HEK293T (cell line): ENCODE measurements at regions not wholly inside any gene's neighbourhood (a gene's known extent, or its start where the extent isn't known, plus 50 kb on each side); places are given as distances from the start of the nearest gene placed in this dataset.

Source experiments
- ARNT ChIP-seq: fragments of 450-650 bp; IDR thresholded peaks from 2 replicates; pipeline ENCODE4 v1.6.1; 2017; ENCODE audit warnings: mild to moderate bottlenecking
- BHLHE40 ChIP-seq: fragments of 450-650 bp; IDR thresholded peaks from 2 replicates; pipeline ENCODE4 v1.6.1; 2016; ENCODE audit warnings: mild to moderate bottlenecking, moderate library complexity, borderline replicate concordance
- CTBP1 ChIP-seq: fragments of 450-650 bp; IDR thresholded peaks from 2 replicates; pipeline ENCODE4 v1.6.1; 2016; ENCODE audit warnings: borderline replicate concordance
- FOXK2 ChIP-seq: fragments of 450-650 bp; IDR thresholded peaks from 2 replicates; pipeline ENCODE4 v1.6.1; 2016; ENCODE audit warnings: mild to moderate bottlenecking
- FOXM1 ChIP-seq: fragments of 450-650 bp; IDR thresholded peaks from 2 replicates; pipeline ENCODE4 v1.6.1; 2017; ENCODE audit warnings: mild to moderate bottlenecking, borderline replicate concordance
- LEF1 ChIP-seq: fragments of 450-650 bp; IDR thresholded peaks from 2 replicates; pipeline ENCODE4 v1.6.1; 2017; ENCODE audit warnings: mild to moderate bottlenecking, borderline replicate concordance
- NFRKB ChIP-seq: fragments of 450-650 bp; IDR thresholded peaks from 2 replicates; pipeline ENCODE4 v1.6.1; 2016; ENCODE audit warnings: mild to moderate bottlenecking, moderate library complexity
- SUZ12 ChIP-seq: fragments of 450-650 bp; IDR thresholded peaks from 2 replicates; pipeline ENCODE4 v1.6.1; 2016; ENCODE audit warnings: mild to moderate bottlenecking
- ZNF384 ChIP-seq: fragments of 450-650 bp; IDR thresholded peaks from 2 replicates; pipeline ENCODE4 v1.6.1; 2016

GRCh38 chr3:70876154-70876553 is 563.7 kb upstream of the MDFIC2 start:
- TF ChIP-seq NFRKB, result no peak
- no peak for TF ChIP-seq CTBP1
- TF ChIP-seq FOXM1, result no peak
- no peak for TF ChIP-seq BHLHE40
- TF ChIP-seq FOXK2, result no peak
- TF ChIP-seq SUZ12, result no peak
- TF ChIP-seq ZNF384, result no peak
- TF ChIP-seq ARNT, result no peak
- TF ChIP-seq LEF1, result no peak
